SK-N-SH (cell line): ENCODE measurements at regions not wholly inside any gene's neighbourhood (a gene's known extent, or its start where the extent isn't known, plus 50 kb on each side); places are given as distances from the start of the nearest gene placed in this dataset.

Experiments
- CTCF ChIA-PET: fragments of 300-600, 350-600 bp; formaldehyde crosslinking; extraction: SDS; loops from one replicate; lab custom pipeline; 2021; lab: Yijun Ruan, JAX
- POLR2A ChIA-PET: fragments of 350-600 bp; sonication (Branson Sonifier 250); formaldehyde crosslinking; extraction: SDS; loops from one replicate; lab custom pipeline; 2020; ENCODE audit warnings: antibody characterized with exemption, inconsistent platforms; lab: Yijun Ruan, JAX
- DNase-seq: peaks from one replicate; pipeline ENCODE4 v3.0.0; 2012
- H2AFZ ChIP-seq: fragments of 200-600 bp; sonication (generic); 2 replicates; pipeline ENCODE4 v1.8.1; 2016; ENCODE audit warnings: antibody characterized with exemption, mild to moderate bottlenecking, low read depth
- H3F3A ChIP-seq: fragments of 200-600 bp; sonication (generic); replicated peaks from 2 replicates; pipeline ENCODE3; 2016; ENCODE audit warnings: antibody characterized with exemption, mild to moderate bottlenecking; ENCODE audit not compliant: insufficient read depth
- H3K27ac ChIP-seq, 2 experiments: fragments of 200-500 bp in 1 of 2; fragments of 200-600 bp in 1 of 2; sonication (Bioruptor generic) in 1 of 2; sonication (generic), shearing (Covaris generic) in 1 of 2; 2 replicates each; pipeline versions ENCODE4 v1.5.1 to v1.6.1; 2014 to 2016; ENCODE audit warnings: low read depth in 2 of 2, inconsistent platforms in 1 of 2, low read length in 1 of 2, mild to moderate bottlenecking in 1 of 2, mixed read lengths in 1 of 2
- H3K27me3 ChIP-seq: fragments of 200-600 bp; sonication (generic), shearing (Covaris generic); 2 replicates; pipeline ENCODE4 v1.6.1; 2016; ENCODE audit warnings: mixed run types; ENCODE audit not compliant: insufficient read depth
- H3K36me3 ChIP-seq, 2 experiments: fragments of 200-500 bp in 1 of 2; fragments of 200-600 bp in 1 of 2; sonication (Bioruptor generic) in 1 of 2; sonication (generic) in 1 of 2; replicated peaks in 1 of 2; 2 replicates each; pipeline versions ENCODE3 to v1.5.1; 2014 to 2016; ENCODE audit warnings: low read length in 1 of 2, mild to moderate bottlenecking in 1 of 2; ENCODE audit not compliant: insufficient read depth in 2 of 2, control insufficient read depth in 1 of 2
- H3K4me1 ChIP-seq, 2 experiments: fragments of 200-500 bp in 1 of 2; fragments of 200-600 bp in 1 of 2; sonication (Bioruptor generic) in 1 of 2; sonication (generic), shearing (Covaris generic) in 1 of 2; 2 replicates each; pipeline versions ENCODE4 v1.5.1 to v1.6.1; 2014 to 2016; ENCODE audit warnings: low read depth in 1 of 2, low read length in 1 of 2, mixed run types in 1 of 2; ENCODE audit not compliant: insufficient read depth in 2 of 2, control insufficient read depth in 1 of 2
- H3K4me2 ChIP-seq: fragments of 200-600 bp; sonication (generic), shearing (Covaris generic); 2 replicates; pipeline ENCODE4 v1.6.1; 2017; ENCODE audit warnings: mixed run types
- H3K4me3 ChIP-seq, 2 experiments: fragments of 200-500 bp in 1 of 2; fragments of 200-600 bp in 1 of 2; sonication (Bioruptor generic) in 1 of 2; sonication (generic), shearing (Covaris generic) in 1 of 2; 2 replicates each; pipeline versions ENCODE4 v1.5.1 to v1.8.1; 2014 to 2016; ENCODE audit warnings: low read depth in 2 of 2, inconsistent platforms in 1 of 2, low read length in 1 of 2, mild to moderate bottlenecking in 1 of 2, mixed read lengths in 1 of 2, moderate library complexity in 1 of 2
- H3K79me2 ChIP-seq: fragments of 200-600 bp; sonication (generic); 2 replicates; pipeline ENCODE4 v1.8.1; 2017; ENCODE audit warnings: mild to moderate bottlenecking; ENCODE audit not compliant: insufficient read depth
- H3K9ac ChIP-seq: fragments of 200-600 bp; sonication (generic); 2 replicates; pipeline ENCODE4 v1.6.1; 2017; ENCODE audit warnings: mixed run types
- H3K9me2 ChIP-seq: fragments of 200-600 bp; sonication (generic); 2 replicates; pipeline ENCODE4 v1.6.1; 2017; ENCODE audit warnings: mixed run types
- H3K9me3 ChIP-seq: fragments of 200-600 bp; sonication (generic); 2 replicates; pipeline ENCODE4 v1.6.1; 2017; ENCODE audit warnings: mixed run types, mild to moderate bottlenecking, moderate library complexity
- H4K20me1 ChIP-seq: fragments of 200-600 bp; sonication (generic); 2 replicates; pipeline ENCODE4 v1.6.1; 2017; ENCODE audit warnings: mild to moderate bottlenecking, mixed run types; ENCODE audit not compliant: insufficient read depth
- FOSL2 ChIP-seq: IDR thresholded peaks from 2 replicates; pipeline ENCODE4 v1.4.0; 2012; ENCODE audit warnings: low read depth, mild to moderate bottlenecking, moderate library complexity, borderline replicate concordance
- FOXJ3 ChIP-seq: sonication (generic); formaldehyde crosslinking; IDR thresholded peaks from 2 replicates; pipeline ENCODE4 v1.5.1; 2020; ENCODE audit warnings: mild to moderate bottlenecking, missing genetic modification reagents
- GABPA ChIP-seq: IDR thresholded peaks from 2 replicates; pipeline ENCODE4 v1.4.0; 2012; ENCODE audit warnings: low read depth, mild to moderate bottlenecking
- MEF2A ChIP-seq: IDR thresholded peaks from 2 replicates; pipeline ENCODE4 v1.4.0; 2012; ENCODE audit warnings: low read depth, borderline replicate concordance
- NFIC ChIP-seq: IDR thresholded peaks from 2 replicates; pipeline ENCODE4 v1.4.0; 2012; ENCODE audit warnings: borderline replicate concordance
- RXRA ChIP-seq: IDR thresholded peaks from 2 replicates; pipeline ENCODE4 v1.4.0; 2012; ENCODE audit warnings: low read depth, mild to moderate bottlenecking, borderline replicate concordance
- SIN3A ChIP-seq: IDR thresholded peaks from 2 replicates; pipeline ENCODE4 v1.6.1; 2012; ENCODE audit warnings: low read depth, mild to moderate bottlenecking, low read length, moderate library complexity, borderline replicate concordance
- TAF1 ChIP-seq: IDR thresholded peaks from 2 replicates; pipeline ENCODE4 v1.6.1; 2012; ENCODE audit warnings: low read depth, mild to moderate bottlenecking, low read length, moderate library complexity, borderline replicate concordance
- USF2 ChIP-seq: fragments of 150-350 bp; IDR thresholded peaks from 2 replicates; pipeline ENCODE4 v1.6.1; 2017; ENCODE audit warnings: antibody characterized with exemption, low read length, low read depth, borderline replicate concordance
- YY1 ChIP-seq: IDR thresholded peaks from 2 replicates; pipeline ENCODE4 v1.4.0; 2012; ENCODE audit warnings: low read depth, mild to moderate bottlenecking
- WGBS: methylation state at CpG from one replicate; pipeline ENCODE4 v1.1.6; 2017; ENCODE audit warnings: low lambda C conversion rate; 5-methylcytosine and 5-hydroxymethylcytosine counted together
- TF ChIP-seq, protein P1 (sequence below): IDR thresholded peaks from 2 replicates; pipeline ENCODE4; 2012
- TF ChIP-seq, protein P2 (sequence below): IDR thresholded peaks from 2 replicates; pipeline ENCODE4 v1.6.1; 2012; ENCODE audit warnings: mild to moderate bottlenecking, low read depth, low read length, moderate library complexity

GRCh38 chr3:109819734-109820133 is 482.4 kb upstream of the DPPA4 start:
- Histone ChIP-seq H3K9ac (no peak overlapping the region), H3K79me2 (no peaks in the 10 kb centered on the region), H2AFZ (no peak overlapping the region), H3K27ac (no peak overlapping the region), H3K4me2 (no peak overlapping the region), H3F3A (no peaks in the 10 kb centered on the region), H3K9me2 (0 out of 2 replicates have a peak, but pooled peaks cover 3% of the 10 kb centered on the region), H3K4me3 (no peak overlapping the region), H4K20me1 (no peaks in the 10 kb centered on the region), H3K9me3 (no peaks in the 10 kb centered on the region), H3K36me3 (no peaks in the 10 kb centered on the region), H3K4me1 (no peaks in the 10 kb centered on the region), H3K27me3 (no peaks in the 10 kb centered on the region)
- ChIA-PET POLR2A (no interaction called here), CTCF (no interaction called here)
- no peak for DNase-seq
- 85% methylated on average over 6 of the region's 6 CpGs for WGBS
- TF ChIP-seq YY1 (no peak), SIN3A (no peak), GABPA (no peak), MEF2A (no peak), USF2 (no peak), TAF1 (no peak), FOSL2 (no peak), RXRA (no peak), FOXJ3 (CRISPR knock-in tag) (no peak), NFIC (no peak)
- TF ChIP-seq, protein P1, sequence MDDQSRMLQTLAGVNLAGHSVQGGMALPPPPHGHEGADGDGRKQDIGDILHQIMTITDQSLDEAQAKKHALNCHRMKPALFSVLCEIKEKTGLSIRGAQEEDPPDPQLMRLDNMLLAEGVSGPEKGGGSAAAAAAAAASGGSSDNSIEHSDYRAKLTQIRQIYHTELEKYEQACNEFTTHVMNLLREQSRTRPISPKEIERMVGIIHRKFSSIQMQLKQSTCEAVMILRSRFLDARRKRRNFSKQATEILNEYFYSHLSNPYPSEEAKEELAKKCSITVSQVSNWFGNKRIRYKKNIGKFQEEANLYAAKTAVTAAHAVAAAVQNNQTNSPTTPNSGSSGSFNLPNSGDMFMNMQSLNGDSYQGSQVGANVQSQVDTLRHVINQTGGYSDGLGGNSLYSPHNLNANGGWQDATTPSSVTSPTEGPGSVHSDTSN: no peak
- TF ChIP-seq, protein P2, sequence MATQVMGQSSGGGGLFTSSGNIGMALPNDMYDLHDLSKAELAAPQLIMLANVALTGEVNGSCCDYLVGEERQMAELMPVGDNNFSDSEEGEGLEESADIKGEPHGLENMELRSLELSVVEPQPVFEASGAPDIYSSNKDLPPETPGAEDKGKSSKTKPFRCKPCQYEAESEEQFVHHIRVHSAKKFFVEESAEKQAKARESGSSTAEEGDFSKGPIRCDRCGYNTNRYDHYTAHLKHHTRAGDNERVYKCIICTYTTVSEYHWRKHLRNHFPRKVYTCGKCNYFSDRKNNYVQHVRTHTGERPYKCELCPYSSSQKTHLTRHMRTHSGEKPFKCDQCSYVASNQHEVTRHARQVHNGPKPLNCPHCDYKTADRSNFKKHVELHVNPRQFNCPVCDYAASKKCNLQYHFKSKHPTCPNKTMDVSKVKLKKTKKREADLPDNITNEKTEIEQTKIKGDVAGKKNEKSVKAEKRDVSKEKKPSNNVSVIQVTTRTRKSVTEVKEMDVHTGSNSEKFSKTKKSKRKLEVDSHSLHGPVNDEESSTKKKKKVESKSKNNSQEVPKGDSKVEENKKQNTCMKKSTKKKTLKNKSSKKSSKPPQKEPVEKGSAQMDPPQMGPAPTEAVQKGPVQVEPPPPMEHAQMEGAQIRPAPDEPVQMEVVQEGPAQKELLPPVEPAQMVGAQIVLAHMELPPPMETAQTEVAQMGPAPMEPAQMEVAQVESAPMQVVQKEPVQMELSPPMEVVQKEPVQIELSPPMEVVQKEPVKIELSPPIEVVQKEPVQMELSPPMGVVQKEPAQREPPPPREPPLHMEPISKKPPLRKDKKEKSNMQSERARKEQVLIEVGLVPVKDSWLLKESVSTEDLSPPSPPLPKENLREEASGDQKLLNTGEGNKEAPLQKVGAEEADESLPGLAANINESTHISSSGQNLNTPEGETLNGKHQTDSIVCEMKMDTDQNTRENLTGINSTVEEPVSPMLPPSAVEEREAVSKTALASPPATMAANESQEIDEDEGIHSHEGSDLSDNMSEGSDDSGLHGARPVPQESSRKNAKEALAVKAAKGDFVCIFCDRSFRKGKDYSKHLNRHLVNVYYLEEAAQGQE: no peak
- TF ChIP-seq, all 33 proteins: peak for 0
